Inferior parietal cortex (tissue), 1 donor: ENCODE measurements at regions not wholly inside any gene's neighbourhood (a gene's known extent, or its start where the extent isn't known, plus 50 kb on each side); places are given as distances from the start of the nearest gene placed in this dataset.

Experiments
- DNase-seq: peaks from one replicate; pipeline ENCODE4 v3.0.0-alpha.2; 2016; ENCODE audit errors: extremely low spot score

GRCh38 chr13:74084375-74084935, 49.7 kb downstream of the KLF12 start:
- DNase-seq, result no peak

- DNase-seq, result no peak
Observed at GRCh38 chr13:74082741-74083160, 51.5 kb downstream of the KLF12 start.

- no peak for DNase-seq
Observed at GRCh38 chr13:74080762-74081161, 53.4 kb downstream of the KLF12 start.

- DNase-seq, result no peak
Observed at GRCh38 chr13:74077792-74078191, 56.4 kb downstream of the KLF12 start.

GRCh38 chr13:74077375-74077774, 56.8 kb downstream of the KLF12 start:
- no peak for DNase-seq

GRCh38 chr13:74074723-74075122, 59.5 kb downstream of the KLF12 start:
- no peak for DNase-seq

- no peak for DNase-seq
Observed at GRCh38 chr13:74073274-74073673, 60.9 kb downstream of the KLF12 start.

GRCh38 chr13:74070513-74070912, 63.7 kb downstream of the KLF12 start:
- DNase-seq, result no peak

GRCh38 chr13:74070065-74070464, 64.1 kb downstream of the KLF12 start:
- no peak for DNase-seq

- no peak for DNase-seq
Observed at GRCh38 chr13:74068471-74068870, 65.7 kb downstream of the KLF12 start.

- no peak for DNase-seq
Observed at GRCh38 chr13:74067818-74068217, 66.4 kb downstream of the KLF12 start.

GRCh38 chr13:74066937-74067336, 67.3 kb downstream of the KLF12 start:
- DNase-seq, result no peak

GRCh38 chr13:74064805-74065312, 69.3 kb downstream of the KLF12 start:
- no peak for DNase-seq

GRCh38 chr13:74063533-74064100, 70.6 kb downstream of the KLF12 start:
- DNase-seq, result no peak

GRCh38 chr13:74062933-74063332, 71.3 kb downstream of the KLF12 start:
- peak; percentile 55 for DNase-seq

- DNase-seq, result no peak
Observed at GRCh38 chr13:74061926-74062595, 72.1 kb downstream of the KLF12 start.

GRCh38 chr13:74056801-74057542, 77.2 kb downstream of the KLF12 start:
- DNase-seq, result no peak

GRCh38 chr13:74052402-74052928, 81.7 kb downstream of the KLF12 start:
- DNase-seq, result no peak

GRCh38 chr13:74048756-74049155, 85.4 kb downstream of the KLF12 start:
- no peak for DNase-seq

GRCh38 chr13:74047931-74048600, 86.1 kb downstream of the KLF12 start:
- DNase-seq, result no peak

GRCh38 chr13:74046431-74046830, 87.8 kb downstream of the KLF12 start:
- DNase-seq, result no peak

GRCh38 chr13:74045583-74045982, 88.6 kb downstream of the KLF12 start:
- DNase-seq, result no peak
